PC-3 (cell line): ENCODE measurements at regions not wholly inside any gene's neighbourhood (a gene's known extent, or its start where the extent isn't known, plus 50 kb on each side); places are given as distances from the start of the nearest gene placed in this dataset.

Experiments
- ATAC-seq: fragments of 200-7000 bp; cut with Tn5 transposase; 2 replicates; pipeline ENCODE4 v1.9.1; 2020; ENCODE audit warnings: mild to moderate bottlenecking, moderate library complexity
- BruUV-seq: library from RNA; stranded (reverse); fragments of 400-500 nt; replicated peaks from 2 replicates; lab custom pipeline; 2021; lab: Mats Ljungman, UMichigan
- CTCF ChIA-PET: fragments of 300-600 bp; sonication (Branson Sonifier 250); formaldehyde crosslinking; loops from one replicate; lab custom pipeline; 2022; ENCODE audit warnings: antibody characterized with exemption; lab: Charles Lee
- POLR2A ChIA-PET: fragments of 300-600 bp; sonication (Branson Sonifier 250); formaldehyde crosslinking; loops from one replicate; lab custom pipeline; 2022; ENCODE audit warnings: antibody characterized with exemption; ENCODE audit not compliant: unreplicated experiment; lab: Charles Lee
- DNase-seq: peaks from one replicate; pipeline ENCODE4 v3.0.0-alpha.2; 2015
- H2AFZ ChIP-seq: fragments of 300-600 bp; sonication (generic); 2 replicates; pipeline ENCODE4 v1.6.0; 2016; ENCODE audit warnings: antibody characterized with exemption, low read length
- H3F3A ChIP-seq: fragments of 300-600 bp; sonication (generic); one replicate; pipeline ENCODE4 v1.6.0; 2017; ENCODE audit warnings: antibody characterized with exemption, low read length, control low read depth, mild to moderate bottlenecking; ENCODE audit not compliant: unreplicated experiment
- H3K27ac ChIP-seq: fragments of 300-600 bp; sonication (generic); 2 replicates; pipeline ENCODE4 v1.5.1; 2016; ENCODE audit warnings: mild to moderate bottlenecking, low read length
- H3K27me3 ChIP-seq: fragments of 300-600 bp; sonication (generic); 2 replicates; pipeline ENCODE4 v1.6.1; 2016; ENCODE audit warnings: low read length, mixed read lengths
- H3K36me3 ChIP-seq: fragments of 300-600 bp; sonication (generic); 2 replicates; pipeline ENCODE4 v1.6.1; 2016; ENCODE audit warnings: low read depth, mixed run types, low read length, mixed read lengths
- H3K4me1 ChIP-seq: fragments of 300-600 bp; sonication (generic); 2 replicates; pipeline ENCODE4 v1.5.1; 2016; ENCODE audit warnings: low read length; ENCODE audit not compliant: insufficient read depth
- H3K4me2 ChIP-seq: fragments of 300-600 bp; sonication (generic); 2 replicates; pipeline ENCODE4 v1.6.0; 2016; ENCODE audit warnings: low read length
- H3K4me3 ChIP-seq: fragments of 300-600 bp; sonication (generic); 2 replicates; pipeline ENCODE4 v1.5.1; 2016; ENCODE audit warnings: mild to moderate bottlenecking, low read length, mixed read lengths
- H3K79me2 ChIP-seq: fragments of 300-600 bp; sonication (generic); 2 replicates; pipeline ENCODE4 v1.6.1; 2017; ENCODE audit warnings: low read length, mixed read lengths
- H3K9ac ChIP-seq: fragments of 300-600 bp; sonication (generic); 2 replicates; pipeline ENCODE4 v1.6.0; 2016; ENCODE audit warnings: mild to moderate bottlenecking, low read length
- H3K9me2 ChIP-seq: fragments of 300-600 bp; sonication (generic); replicated peaks from 2 replicates; pipeline ENCODE4 v1.6.1; 2016; ENCODE audit warnings: mixed run types, low read length, mixed read lengths
- H3K9me3 ChIP-seq: fragments of 300-600 bp; sonication (generic); 2 replicates; pipeline ENCODE4 v1.6.1; 2016; ENCODE audit warnings: low read length, mixed read lengths
- H4K20me1 ChIP-seq: fragments of 300-600 bp; sonication (generic); 2 replicates; pipeline ENCODE4 v1.6.1; 2016; ENCODE audit warnings: low read length, mixed read lengths
- EZH2 ChIP-seq: fragments of 300-600 bp; sonication (generic); IDR thresholded peaks from one replicate; pipeline ENCODE4 v1.6.1; 2017; ENCODE audit warnings: antibody characterized with exemption, mild to moderate bottlenecking, low read length; ENCODE audit not compliant: unreplicated experiment
- EZH2phosphoT487 ChIP-seq: fragments of 300-600 bp; sonication (generic); IDR thresholded peaks from 2 replicates; pipeline ENCODE4 v1.6.1; 2018; ENCODE audit warnings: mild to moderate bottlenecking, antibody characterized with exemption, low read length, borderline replicate concordance
- intact Hi-C: fragments of 100-400 bp; cut with micrococcal nuclease; formaldehyde crosslinking; loops from 2 replicates; pipeline ENCODE4 v1.9.0; 2023
- TF ChIP-seq, protein P1 (sequence below): fragments of 300-600 bp; sonication (generic); conservative IDR thresholded peaks from 2 replicates; pipeline ENCODE4 v1.5.1; 2017; ENCODE audit warnings: antibody characterized with exemption, low read depth, mild to moderate bottlenecking, low read length

DNA sequence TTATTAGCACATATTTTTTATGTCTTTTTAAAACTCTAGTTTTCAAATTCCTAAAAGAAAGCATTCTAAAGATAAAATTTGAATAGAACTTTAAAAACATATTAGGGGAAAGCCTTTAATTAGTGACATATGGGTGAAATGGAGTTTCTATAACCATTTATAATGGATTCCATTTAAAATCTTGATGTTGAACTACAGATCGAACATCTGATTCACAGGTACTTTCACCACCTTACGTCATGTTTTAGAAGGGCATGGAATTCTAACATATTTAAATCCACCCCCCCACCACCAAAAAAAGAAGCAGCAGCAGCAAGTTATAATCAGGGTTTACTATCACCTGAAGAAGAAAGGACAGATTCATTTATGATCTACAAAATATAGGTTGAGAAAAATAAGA is 298.4 kb downstream of the SMOC2 start:
- H3K4me2 ChIP-seq = no peak overlapping the region
- no peak overlapping the region for H3K27ac ChIP-seq
- no peak overlapping the region for H2AFZ ChIP-seq
- H4K20me1 ChIP-seq = no peaks in the 10 kb centered on the region
- no peaks in the 10 kb centered on the region for H3K9me2 ChIP-seq
- H3F3A ChIP-seq = no peaks in the 10 kb centered on the region
- ChIA-PET CTCF (no interaction called here), POLR2A (no interaction called here)
- no peaks in the 10 kb centered on the region for H3K4me1 ChIP-seq
- H3K27me3 ChIP-seq = 0 out of 2 replicates have a peak, but pooled peaks cover 4% of the 10 kb centered on the region
- DNase-seq (no peak), ATAC-seq (no peak)
- H3K36me3 ChIP-seq = no peaks in the 10 kb centered on the region
- intact Hi-C loops = no loop called here
- TF ChIP-seq EZH2phosphoT487 (no peak), EZH2 (no peak)
- TF ChIP-seq, protein P1, sequence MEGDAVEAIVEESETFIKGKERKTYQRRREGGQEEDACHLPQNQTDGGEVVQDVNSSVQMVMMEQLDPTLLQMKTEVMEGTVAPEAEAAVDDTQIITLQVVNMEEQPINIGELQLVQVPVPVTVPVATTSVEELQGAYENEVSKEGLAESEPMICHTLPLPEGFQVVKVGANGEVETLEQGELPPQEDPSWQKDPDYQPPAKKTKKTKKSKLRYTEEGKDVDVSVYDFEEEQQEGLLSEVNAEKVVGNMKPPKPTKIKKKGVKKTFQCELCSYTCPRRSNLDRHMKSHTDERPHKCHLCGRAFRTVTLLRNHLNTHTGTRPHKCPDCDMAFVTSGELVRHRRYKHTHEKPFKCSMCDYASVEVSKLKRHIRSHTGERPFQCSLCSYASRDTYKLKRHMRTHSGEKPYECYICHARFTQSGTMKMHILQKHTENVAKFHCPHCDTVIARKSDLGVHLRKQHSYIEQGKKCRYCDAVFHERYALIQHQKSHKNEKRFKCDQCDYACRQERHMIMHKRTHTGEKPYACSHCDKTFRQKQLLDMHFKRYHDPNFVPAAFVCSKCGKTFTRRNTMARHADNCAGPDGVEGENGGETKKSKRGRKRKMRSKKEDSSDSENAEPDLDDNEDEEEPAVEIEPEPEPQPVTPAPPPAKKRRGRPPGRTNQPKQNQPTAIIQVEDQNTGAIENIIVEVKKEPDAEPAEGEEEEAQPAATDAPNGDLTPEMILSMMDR = no peak
- no peak overlapping the region for H3K9ac ChIP-seq
- H3K9me3 ChIP-seq = no peaks in the 10 kb centered on the region
- no peak overlapping the region for H3K4me3 ChIP-seq
- H3K79me2 ChIP-seq = no peaks in the 10 kb centered on the region
- BruUV-seq = no TSS peak

DNA sequence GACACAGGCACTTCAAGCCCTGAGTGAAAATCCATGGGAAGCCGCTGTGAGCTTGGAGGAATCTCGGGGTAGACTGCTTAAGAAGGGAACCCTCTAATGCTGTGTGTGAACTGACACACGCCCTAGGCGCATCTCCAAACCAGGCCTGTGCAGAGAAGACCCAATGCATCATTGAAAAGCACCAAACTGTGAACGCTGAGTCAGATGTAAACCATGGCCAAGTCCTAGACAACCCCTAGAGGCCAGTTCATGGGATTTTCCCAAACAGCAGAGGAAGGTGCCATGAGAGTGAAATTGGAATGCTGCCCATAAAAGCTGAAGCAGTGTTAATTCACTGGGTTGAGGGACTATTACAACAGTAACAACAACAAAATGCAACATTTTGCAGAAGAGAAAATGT is 296.5 kb downstream of the SMOC2 start:
- intact Hi-C loops = no loop called here
- H4K20me1 ChIP-seq = no peaks in the 10 kb centered on the region
- no peaks in the 10 kb centered on the region for H3K9me3 ChIP-seq
- POLR2A ChIA-PET = no interaction called here
- no peak overlapping the region for H3K27ac ChIP-seq
- DNase-seq = peak; percentile 1
- H3F3A ChIP-seq = no peaks in the 10 kb centered on the region
- TF ChIP-seq EZH2 = no peak
- TF ChIP-seq, protein P1 = no peak
- no peak for TF ChIP-seq EZH2phosphoT487
- no peak overlapping the region for H3K9ac ChIP-seq
- H3K36me3 ChIP-seq = no peaks in the 10 kb centered on the region
- 0 out of 2 replicates have a peak, but pooled peaks cover 4% of the 10 kb centered on the region for H3K27me3 ChIP-seq
- CTCF ChIA-PET = no interaction called here
- H3K4me2 ChIP-seq = no peak overlapping the region
- no peaks in the 10 kb centered on the region for H3K79me2 ChIP-seq
- H3K4me1 ChIP-seq = no peaks in the 10 kb centered on the region
- no peak for ATAC-seq
- H3K9me2 ChIP-seq = no peaks in the 10 kb centered on the region
- no TSS peak for BruUV-seq
- no peak overlapping the region for H2AFZ ChIP-seq
- no peak overlapping the region for H3K4me3 ChIP-seq

DNA sequence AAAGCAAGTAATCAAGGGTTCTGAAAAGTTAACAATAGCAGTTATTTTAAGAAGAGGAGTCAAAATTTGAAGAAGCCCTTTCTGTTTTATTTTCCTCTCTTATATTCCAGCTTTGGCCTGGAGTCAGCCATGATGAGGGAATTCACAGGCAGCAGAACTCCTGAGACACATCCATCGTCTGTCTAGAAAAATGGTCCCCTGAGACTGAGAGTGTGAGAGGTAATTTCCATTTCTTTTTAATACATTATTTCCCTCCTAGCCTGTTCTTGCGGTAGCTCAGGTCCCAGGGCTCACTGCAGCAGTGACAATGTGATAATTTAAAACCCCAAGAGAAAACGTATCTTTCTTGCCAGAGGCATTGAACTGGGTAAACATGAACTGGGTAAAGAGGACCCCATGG is 296.0 kb downstream of the SMOC2 start:
- intact Hi-C loops = no loop called here
- H3K27me3 ChIP-seq = 0 out of 2 replicates have a peak, but pooled peaks cover 4% of the 10 kb centered on the region
- no peak for DNase-seq
- H3K4me2 ChIP-seq = no peak overlapping the region
- no peak overlapping the region for H3K4me3 ChIP-seq
- H3K4me1 ChIP-seq = no peaks in the 10 kb centered on the region
- TF ChIP-seq EZH2phosphoT487 (no peak), EZH2 (no peak)
- TF ChIP-seq, protein P1 = no peak
- no peaks in the 10 kb centered on the region for H3K36me3 ChIP-seq
- H2AFZ ChIP-seq = no peak overlapping the region
- H3K9me2 ChIP-seq = no peaks in the 10 kb centered on the region
- ChIA-PET POLR2A (no interaction called here), CTCF (no interaction called here)
- H3K27ac ChIP-seq = no peak overlapping the region
- no peaks in the 10 kb centered on the region for H4K20me1 ChIP-seq
- H3K9me3 ChIP-seq = no peaks in the 10 kb centered on the region
- no peak for ATAC-seq
- H3K9ac ChIP-seq = no peak overlapping the region
- H3F3A ChIP-seq = no peaks in the 10 kb centered on the region
- H3K79me2 ChIP-seq = no peaks in the 10 kb centered on the region
- no TSS peak for BruUV-seq
